ENCODE measurements at regions not wholly inside any gene's neighbourhood (a gene's known extent, or its start where the extent isn't known, plus 50 kb on each side); places are given as distances from the start of the nearest gene placed in this dataset.

DNA sequence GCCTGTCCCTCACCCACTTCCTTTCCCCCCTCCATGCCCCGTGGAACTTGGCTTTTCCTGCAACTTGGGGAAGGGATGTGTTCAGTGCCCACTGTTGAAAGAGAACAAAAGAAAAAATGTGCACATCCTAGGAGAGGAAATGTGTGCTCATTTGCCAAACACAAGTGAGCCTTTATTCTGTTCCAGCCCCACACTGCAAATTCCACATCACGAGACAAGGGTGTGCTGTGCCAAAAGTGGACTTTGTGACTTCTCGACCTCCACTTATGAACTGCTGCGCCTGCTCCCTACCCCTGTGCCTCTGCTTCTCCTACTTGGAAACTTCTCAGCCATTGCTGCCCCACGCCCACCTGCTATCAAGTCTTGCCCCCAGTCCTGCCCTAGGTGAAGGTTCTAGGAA lies 97.0 kb upstream of the GRIK3 start:
- Mint-ChIP-seq H3K27me3 (ENCODE audit: unreplicated experiment) (peaks cover 10% of the 10 kb centered on the region), H3K36me3 (ENCODE audit: unreplicated experiment) (no peaks in the 10 kb centered on the region), H3K9me3 (ENCODE audit: unreplicated experiment) (peaks cover 3% of the 10 kb centered on the region), H3K27ac (ENCODE audit: unreplicated experiment) (no peak overlapping the region), H3K4me3 (ENCODE audit: unreplicated experiment) (no peak overlapping the region), H3K4me1 (ENCODE audit: low read depth, unreplicated experiment) (peaks cover 21% of the 10 kb centered on the region)
- TF ChIP-seq, protein P1, sequence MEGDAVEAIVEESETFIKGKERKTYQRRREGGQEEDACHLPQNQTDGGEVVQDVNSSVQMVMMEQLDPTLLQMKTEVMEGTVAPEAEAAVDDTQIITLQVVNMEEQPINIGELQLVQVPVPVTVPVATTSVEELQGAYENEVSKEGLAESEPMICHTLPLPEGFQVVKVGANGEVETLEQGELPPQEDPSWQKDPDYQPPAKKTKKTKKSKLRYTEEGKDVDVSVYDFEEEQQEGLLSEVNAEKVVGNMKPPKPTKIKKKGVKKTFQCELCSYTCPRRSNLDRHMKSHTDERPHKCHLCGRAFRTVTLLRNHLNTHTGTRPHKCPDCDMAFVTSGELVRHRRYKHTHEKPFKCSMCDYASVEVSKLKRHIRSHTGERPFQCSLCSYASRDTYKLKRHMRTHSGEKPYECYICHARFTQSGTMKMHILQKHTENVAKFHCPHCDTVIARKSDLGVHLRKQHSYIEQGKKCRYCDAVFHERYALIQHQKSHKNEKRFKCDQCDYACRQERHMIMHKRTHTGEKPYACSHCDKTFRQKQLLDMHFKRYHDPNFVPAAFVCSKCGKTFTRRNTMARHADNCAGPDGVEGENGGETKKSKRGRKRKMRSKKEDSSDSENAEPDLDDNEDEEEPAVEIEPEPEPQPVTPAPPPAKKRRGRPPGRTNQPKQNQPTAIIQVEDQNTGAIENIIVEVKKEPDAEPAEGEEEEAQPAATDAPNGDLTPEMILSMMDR (IDR thresholded peaks at IDR 0.05; ENCODE audit: partially characterized antibody, unreplicated experiment): no peak
- DNase-seq: no peak

- Mint-ChIP-seq H3K9me3 (ENCODE audit: unreplicated experiment) (peaks cover 3% of the 10 kb centered on the region), H3K4me1 (ENCODE audit: low read depth, unreplicated experiment) (peaks cover 24% of the 10 kb centered on the region), H3K36me3 (ENCODE audit: unreplicated experiment) (no peaks in the 10 kb centered on the region), H3K27me3 (ENCODE audit: unreplicated experiment) (peaks cover 10% of the 10 kb centered on the region), H3K27ac (ENCODE audit: unreplicated experiment) (peak overlapping the region; percentile 73), H3K4me3 (ENCODE audit: unreplicated experiment) (peak overlapping the region; percentile 51)
- TF ChIP-seq, protein P1 (IDR thresholded peaks at IDR 0.05; ENCODE audit: partially characterized antibody, unreplicated experiment): no peak
- peak; percentile 55 for DNase-seq
Measured at GRCh38 chr1:37133276-37134145, 99.2 kb upstream of the GRIK3 start.

- Mint-ChIP-seq H3K27me3 (ENCODE audit: unreplicated experiment) (peaks cover 10% of the 10 kb centered on the region), H3K36me3 (ENCODE audit: unreplicated experiment) (no peaks in the 10 kb centered on the region), H3K27ac (ENCODE audit: unreplicated experiment) (no peak overlapping the region), H3K9me3 (ENCODE audit: unreplicated experiment) (peaks cover 3% of the 10 kb centered on the region), H3K4me1 (ENCODE audit: low read depth, unreplicated experiment) (peaks cover 24% of the 10 kb centered on the region), H3K4me3 (ENCODE audit: unreplicated experiment) (no peak overlapping the region)
- no peak for DNase-seq
- TF ChIP-seq, protein P1 (IDR thresholded peaks at IDR 0.05; ENCODE audit: partially characterized antibody, unreplicated experiment): no peak
Measured at GRCh38 chr1:37134599-37134998, 100.3 kb upstream of the GRIK3 start.

DNA sequence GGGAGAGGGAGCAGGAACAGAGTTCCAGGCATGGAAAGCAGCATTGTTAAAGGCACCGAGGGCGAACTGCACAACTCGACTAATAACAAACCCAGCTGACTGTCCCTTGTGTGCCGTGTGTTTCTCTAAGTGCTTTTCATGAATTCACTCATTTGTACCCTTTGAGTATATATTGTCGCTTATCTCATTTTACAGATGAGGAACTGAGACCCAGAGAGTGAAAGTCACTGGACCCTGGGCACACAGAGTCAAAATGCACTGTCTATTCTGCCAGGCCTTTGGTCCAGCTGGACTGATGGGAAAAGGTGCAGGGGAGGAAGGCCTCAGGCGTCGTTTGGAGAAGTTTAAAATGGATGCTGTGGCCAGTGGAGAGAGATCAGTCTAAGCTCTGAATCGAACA lies 100.7 kb upstream of the GRIK3 start:
- H3K4me3 Mint-ChIP-seq (ENCODE audit: unreplicated experiment): no peak overlapping the region
- peaks cover 24% of the 10 kb centered on the region for H3K4me1 Mint-ChIP-seq (ENCODE audit: low read depth, unreplicated experiment)
- H3K9me3 Mint-ChIP-seq (ENCODE audit: unreplicated experiment): peaks cover 3% of the 10 kb centered on the region
- TF ChIP-seq, protein P1 (IDR thresholded peaks at IDR 0.05; ENCODE audit: partially characterized antibody, unreplicated experiment): no peak
- peaks cover 10% of the 10 kb centered on the region for H3K27me3 Mint-ChIP-seq (ENCODE audit: unreplicated experiment)
- no peaks in the 10 kb centered on the region for H3K36me3 Mint-ChIP-seq (ENCODE audit: unreplicated experiment)
- peak overlapping the region; percentile 15 for H3K27ac Mint-ChIP-seq (ENCODE audit: unreplicated experiment)
- DNase-seq: no peak

GRCh38 chr1:37137014-37137413 lies 102.7 kb upstream of the GRIK3 start:
- Mint-ChIP-seq H3K36me3 (ENCODE audit: unreplicated experiment) (no peaks in the 10 kb centered on the region), H3K27ac (ENCODE audit: unreplicated experiment) (no peak overlapping the region), H3K27me3 (ENCODE audit: unreplicated experiment) (peaks cover 10% of the 10 kb centered on the region), H3K4me3 (ENCODE audit: unreplicated experiment) (no peak overlapping the region), H3K4me1 (ENCODE audit: low read depth, unreplicated experiment) (peaks cover 24% of the 10 kb centered on the region), H3K9me3 (ENCODE audit: unreplicated experiment) (peaks cover 3% of the 10 kb centered on the region)
- TF ChIP-seq, protein P1 (IDR thresholded peaks at IDR 0.05; ENCODE audit: partially characterized antibody, unreplicated experiment): no peak
- DNase-seq: no peak

All from glutamatergic neuron (in vitro differentiated cells).